GF-D8 (cell line): ENCODE measurements at regions not wholly inside any gene's neighbourhood (a gene's known extent, or its start where the extent isn't known, plus 50 kb on each side); places are given as distances from the start of the nearest gene placed in this dataset.

Experiments
- DNase-seq: peaks from one replicate; lab custom pipeline; 2025; lab: John Stamatoyannopoulos, UW

- DNase-seq, result no peak
These were observed 138.1 kb upstream of the POM121L12 start for GRCh38 chr7:52897288-52897687.

DNA sequence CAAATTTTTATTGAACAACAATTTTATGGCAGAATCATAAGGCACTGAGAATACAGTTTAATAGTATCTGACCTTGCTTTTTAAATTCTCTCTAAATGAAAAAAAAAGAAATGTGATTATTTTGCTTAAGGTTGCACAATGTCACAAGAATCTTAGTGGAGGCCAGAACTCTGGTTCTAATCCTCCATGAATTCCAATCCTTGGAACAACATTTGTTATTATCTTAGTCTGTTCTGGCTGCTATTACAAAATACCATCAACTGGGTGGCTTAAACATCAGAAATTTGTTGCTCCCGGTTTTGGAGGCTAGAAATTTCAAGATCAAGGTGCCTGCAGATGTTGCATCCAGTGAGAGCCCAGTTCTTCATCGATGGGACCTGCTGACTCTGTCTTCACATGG is 158.2 kb upstream of the POM121L12 start:
- no peak for DNase-seq

DNA sequence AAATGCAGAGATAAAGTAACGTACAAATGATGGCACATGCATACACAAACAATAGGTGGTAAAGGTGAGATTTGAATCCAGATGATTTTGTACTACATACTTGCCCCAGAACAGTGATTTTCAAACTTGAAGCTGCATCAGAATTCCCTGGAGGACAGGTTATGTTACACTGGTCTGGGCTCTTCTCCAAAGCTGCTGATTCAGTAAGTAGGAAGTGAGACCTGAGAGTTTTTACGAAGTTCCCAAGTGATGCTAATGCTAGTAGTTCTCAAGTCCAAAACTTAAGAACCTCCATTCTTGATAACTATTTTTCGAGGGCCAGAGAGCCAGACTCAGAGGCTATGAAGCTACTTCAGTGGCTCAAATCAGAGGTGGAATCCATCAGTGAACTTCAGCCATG is 159.0 kb upstream of the POM121L12 start:
- no peak for DNase-seq

- no peak for DNase-seq
These were observed 171.8 kb upstream of the POM121L12 start for GRCh38 chr7:52863652-52864051.

GRCh38 chr7:52862321-52862720 is 173.1 kb upstream of the POM121L12 start:
- DNase-seq, result no peak

- no peak for DNase-seq
These were observed 178.1 kb upstream of the POM121L12 start for GRCh38 chr7:52857367-52857766.

DNA sequence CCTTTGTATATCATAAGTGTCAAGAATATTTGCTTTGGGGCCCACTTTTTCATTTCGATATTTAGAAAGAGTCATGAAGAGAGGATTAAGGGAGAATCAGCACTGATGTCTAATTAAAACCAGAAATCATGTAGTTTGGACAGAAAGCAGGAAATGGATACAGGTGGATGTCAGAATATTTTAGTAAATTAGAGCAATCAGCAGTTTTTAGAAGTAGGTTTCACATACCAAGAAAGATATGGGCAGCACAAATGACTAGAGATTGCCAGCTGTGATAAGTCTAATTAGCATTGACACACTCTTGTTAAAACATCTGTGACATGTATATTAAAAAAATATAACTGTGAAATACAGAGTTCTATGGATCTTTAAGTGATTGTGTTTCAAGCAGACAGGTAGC is 180.8 kb upstream of the POM121L12 start:
- DNase-seq, result no peak

GRCh38 chr7:52851547-52851946 is 183.9 kb upstream of the POM121L12 start:
- DNase-seq, result no peak

DNA sequence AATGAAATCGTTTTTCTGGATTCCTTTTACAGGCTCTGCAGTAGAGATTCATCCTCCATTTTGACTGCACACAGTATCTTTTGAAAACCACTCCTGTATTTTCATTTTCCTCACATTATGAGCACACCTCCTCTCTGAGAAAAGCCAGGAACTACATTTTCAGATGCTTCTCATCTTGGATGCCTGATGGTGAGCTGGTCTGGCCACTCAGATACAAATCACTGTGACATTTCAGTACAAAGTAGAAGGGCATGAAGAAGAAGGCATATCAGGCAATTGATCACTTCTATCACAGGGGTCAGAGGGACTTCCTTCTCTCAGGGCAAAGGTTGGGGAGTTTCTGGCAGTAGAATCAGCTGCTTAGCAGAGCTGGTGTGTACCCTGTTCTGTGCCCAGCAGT is 192.0 kb upstream of the POM121L12 start:
- DNase-seq, result no peak

- DNase-seq, result no peak
These were observed 193.1 kb upstream of the POM121L12 start for GRCh38 chr7:52842202-52842900.

- no peak for DNase-seq
These were observed 196.4 kb upstream of the POM121L12 start for GRCh38 chr7:52838981-52839411.

DNA sequence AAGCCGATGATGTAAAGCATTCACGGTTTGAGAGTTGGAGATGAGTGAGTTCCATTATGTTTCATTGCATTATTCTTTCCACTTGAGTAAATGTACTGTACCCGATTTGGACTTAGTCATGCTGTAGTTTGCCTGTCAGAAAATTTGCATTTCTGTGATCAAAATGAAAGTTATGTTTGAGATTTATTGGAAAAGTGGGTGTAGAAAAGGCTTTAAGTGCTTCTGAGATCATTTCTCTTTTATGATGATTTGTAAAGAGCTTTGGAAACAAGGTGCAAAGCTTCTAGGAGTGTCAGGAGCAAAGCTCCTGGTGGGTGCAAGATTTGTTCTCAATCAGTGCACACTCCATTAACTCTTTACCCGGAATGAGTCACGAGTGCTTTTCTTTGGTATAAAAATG is 204.1 kb upstream of the POM121L12 start:
- DNase-seq, result no peak

GRCh38 chr7:52830801-52831200 is 204.6 kb upstream of the POM121L12 start:
- DNase-seq, result no peak

DNA sequence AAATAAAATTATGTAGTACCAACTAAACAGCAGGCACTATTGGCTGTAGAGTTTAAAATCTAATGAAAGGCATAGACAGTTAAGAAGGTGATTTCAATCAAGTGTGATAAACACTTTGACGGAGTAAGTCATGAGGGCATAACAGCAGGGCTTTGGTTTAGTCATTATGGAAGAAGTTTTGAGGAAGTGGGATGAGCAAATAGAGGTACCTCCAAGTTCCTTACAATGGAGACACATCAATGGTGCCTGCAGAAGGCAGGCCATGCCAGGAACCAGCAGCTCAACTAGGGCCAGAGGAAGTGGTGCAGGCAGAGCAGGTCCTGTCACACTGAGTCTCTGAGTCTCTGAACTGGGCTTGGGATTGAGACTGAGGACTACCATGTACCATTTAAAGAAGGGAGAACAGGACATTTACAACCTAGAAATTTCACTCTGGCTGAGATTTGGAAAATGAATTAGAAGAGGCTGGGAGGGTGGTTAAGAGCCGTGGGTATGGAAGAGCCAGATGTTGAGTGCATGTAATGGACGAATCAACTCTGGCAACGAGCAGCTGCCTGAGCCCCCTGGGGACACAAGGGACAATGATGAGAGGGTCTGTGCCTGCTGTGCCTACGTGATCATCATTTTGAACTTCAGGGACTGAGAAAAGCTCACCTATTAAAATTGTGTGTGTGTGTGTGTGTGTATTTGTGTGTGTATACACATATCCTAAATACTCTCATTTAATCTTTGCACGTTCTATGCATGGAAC is 208.7 kb upstream of the POM121L12 start:
- no peak for DNase-seq

DNA sequence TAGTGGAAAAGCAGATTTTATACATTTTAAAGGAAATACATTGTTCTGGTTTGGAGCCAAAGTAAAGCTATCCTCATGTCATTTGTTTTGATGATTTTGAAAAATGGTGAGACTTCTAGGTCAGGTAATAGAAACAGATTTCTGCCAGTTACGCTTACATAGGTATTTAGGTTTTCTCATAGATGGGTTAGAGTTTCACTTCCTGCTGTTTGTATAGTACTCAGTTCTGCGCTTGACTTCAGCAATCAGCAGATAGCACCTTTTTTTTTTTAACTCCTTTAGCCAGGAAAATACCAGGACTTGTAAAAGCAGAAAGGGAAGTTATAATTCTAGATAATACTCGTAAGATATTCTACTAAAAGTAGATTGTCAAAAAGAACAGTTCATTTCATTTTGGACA is 209.8 kb upstream of the POM121L12 start:
- no peak for DNase-seq

DNA sequence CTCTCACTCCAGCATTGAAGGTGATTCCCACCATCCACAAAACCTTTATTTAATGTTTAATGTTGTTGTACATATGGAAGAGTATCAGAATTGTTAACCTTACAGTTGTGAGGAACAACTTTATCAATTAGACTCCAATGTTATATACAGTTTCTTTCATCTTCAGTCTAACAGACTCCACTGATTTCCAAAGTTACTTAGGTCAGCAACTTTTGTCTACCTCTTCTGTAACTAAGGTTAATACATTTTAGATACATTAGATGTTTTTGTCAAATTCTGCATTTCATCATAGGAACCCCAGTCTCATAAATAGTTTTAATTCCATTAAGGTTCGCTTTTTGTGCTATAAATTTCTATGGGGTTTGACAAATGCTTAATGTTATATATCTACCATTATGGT is 223.9 kb upstream of the POM121L12 start:
- DNase-seq, result no peak

GRCh38 chr7:52799817-52800216 is 235.6 kb upstream of the POM121L12 start:
- no peak for DNase-seq

DNA sequence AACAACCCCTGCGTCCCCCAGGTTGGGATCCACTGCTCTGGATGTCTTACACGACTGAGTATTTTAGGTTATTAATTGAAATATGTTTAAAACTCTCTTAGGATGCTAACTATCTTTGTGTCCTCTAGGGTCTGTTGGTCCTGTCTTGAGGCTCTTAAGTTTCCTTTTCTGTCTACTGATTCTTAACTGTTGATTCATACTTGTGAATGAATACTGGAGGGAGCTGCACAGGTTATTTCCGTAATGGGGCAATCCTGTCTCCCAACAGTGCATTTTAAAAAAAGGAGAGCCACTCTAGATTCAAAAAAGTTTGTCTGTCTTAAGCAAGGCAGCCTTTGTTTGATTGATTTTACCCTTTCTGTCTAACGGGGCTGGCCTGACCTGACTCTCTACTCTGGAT is 237.6 kb upstream of the POM121L12 start:
- DNase-seq, result no peak

DNA sequence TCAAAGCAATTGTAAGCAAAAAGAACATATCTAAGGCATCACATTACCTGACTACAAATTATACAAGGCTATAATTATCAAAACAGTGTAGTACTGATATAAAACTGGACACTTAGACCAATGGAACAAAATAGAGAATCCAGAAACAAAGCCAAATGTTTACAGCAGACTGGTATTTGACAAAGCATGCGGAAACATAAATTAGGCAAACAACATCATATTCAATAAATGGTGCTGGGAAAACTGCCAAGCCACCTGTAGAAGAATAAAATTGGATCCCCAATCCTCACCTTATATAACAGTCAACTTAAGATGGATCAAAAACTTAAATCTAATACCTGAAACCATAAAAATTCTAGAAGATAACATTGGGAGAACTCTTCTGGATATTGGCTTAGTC is 240.8 kb upstream of the POM121L12 start:
- no peak for DNase-seq

GRCh38 chr7:52791176-52791700 is 244.2 kb upstream of the POM121L12 start:
- no peak for DNase-seq

- no peak for DNase-seq
These were observed 249.3 kb upstream of the POM121L12 start for GRCh38 chr7:52786174-52786573.

DNA sequence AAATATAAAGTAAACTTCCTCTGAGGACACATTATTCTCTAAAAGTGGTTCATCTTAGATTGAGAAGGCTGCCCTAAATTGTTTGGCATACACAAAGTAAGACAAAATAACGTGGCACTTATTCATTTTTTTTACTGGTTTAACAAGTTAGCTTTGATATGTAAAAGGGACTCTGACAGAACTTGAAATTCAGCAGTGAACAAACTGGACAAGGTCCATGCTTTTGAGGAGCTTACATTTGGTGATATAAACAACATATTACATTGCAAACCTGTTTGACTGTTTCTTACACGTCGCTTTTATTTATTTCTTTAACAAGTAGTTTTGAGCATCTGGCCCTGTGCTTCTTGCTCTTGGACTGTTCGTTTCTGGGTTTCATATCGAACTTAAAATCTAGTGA is 253.1 kb upstream of the POM121L12 start:
- no peak for DNase-seq

DNA sequence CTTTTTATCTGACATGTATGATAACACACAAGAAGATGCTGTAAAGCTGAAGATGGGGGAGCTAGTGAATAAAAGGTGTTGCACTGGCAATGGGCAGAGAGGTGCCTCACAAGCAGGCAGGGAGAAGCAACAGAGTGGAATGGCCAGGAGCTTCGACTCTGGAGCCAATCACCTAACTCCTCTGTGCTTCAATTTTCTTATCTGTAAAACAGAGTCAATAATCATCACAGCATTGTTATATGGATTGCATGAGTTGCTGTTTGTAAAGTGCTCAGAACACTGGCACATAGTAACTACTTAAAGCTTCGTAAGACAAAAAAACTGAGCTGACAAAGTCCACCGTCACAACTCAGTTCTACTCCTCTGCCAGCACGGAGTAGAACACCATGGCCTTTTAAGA is 254.2 kb upstream of the POM121L12 start:
- no peak for DNase-seq

DNA sequence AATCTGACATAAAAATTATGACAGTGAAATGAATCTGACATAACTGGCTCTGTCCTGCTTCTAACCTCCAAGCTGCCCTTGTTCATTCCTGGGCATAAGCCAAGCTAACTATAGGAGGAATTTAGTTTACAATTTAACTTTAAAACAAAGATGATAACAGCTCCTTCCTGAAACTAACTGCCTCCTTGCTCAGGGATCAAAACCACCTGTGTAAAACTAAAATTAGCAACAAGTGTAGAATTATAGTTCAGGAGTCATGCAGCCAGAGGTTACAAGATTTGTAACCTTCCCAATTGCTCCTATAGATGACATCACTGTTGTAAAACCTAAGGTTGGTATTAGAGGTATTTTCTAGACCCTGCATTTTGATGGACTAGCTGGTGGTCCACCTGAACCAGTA is 256.4 kb upstream of the POM121L12 start:
- no peak for DNase-seq
